Common myeloid progenitor, CD34-positive (primary cell): ENCODE measurements at regions not wholly inside any gene's neighbourhood (a gene's known extent, or its start where the extent isn't known, plus 50 kb on each side); places are given as distances from the start of the nearest gene placed in this dataset.
"Not testable (repeated sequence)": the region's sequence is repeated elsewhere in the genome, so short reads cannot be mapped to it uniquely, and the experiment has no call there.

Experiments used
- CTCF ChIA-PET: fragments of 350-600 bp; sonication (Branson Sonifier 250); formaldehyde crosslinking; loops from one replicate; lab custom pipeline; 2021; ENCODE audit warnings: antibody characterized with exemption; lab: Charles Lee
- POLR2A ChIA-PET: fragments of 350-600 bp; sonication (Branson Sonifier 250); formaldehyde crosslinking; loops from one replicate; lab custom pipeline; 2021; ENCODE audit warnings: antibody characterized with exemption; lab: Charles Lee
- DNase-seq, 3 donors: peaks; one replicate each; pipeline versions ENCODE4 v3.0.0 to v3.0.0-alpha.2; 2013
- H3K27ac ChIP-seq, 2 experiments: 1 replicate in 1 of 2; 2 replicates in 1 of 2; pipeline ENCODE4 v1.7.0; 2013; ENCODE audit warnings: inconsistent platforms in 2 of 2, low read length in 2 of 2, mild to moderate bottlenecking in 2 of 2, low read depth in 1 of 2, moderate library complexity in 1 of 2; ENCODE audit not compliant: severe bottlenecking in 2 of 2, insufficient read depth in 1 of 2, poor library complexity in 1 of 2
- H3K27me3 ChIP-seq, 5 experiments: replicated peaks in 2 of 5; 1 replicate in 3 of 5; 2 replicates in 2 of 5; pipeline versions ENCODE4 v1.6.1 to v1.7.0; 2013; ENCODE audit warnings: low read length in 4 of 5, mild to moderate bottlenecking in 2 of 5, moderate library complexity in 2 of 5, inconsistent platforms in 1 of 5; ENCODE audit not compliant: insufficient read depth in 5 of 5, control insufficient read depth in 4 of 5
- H3K36me3 ChIP-seq, 4 experiments: 1 replicate in 2 of 4; 2 replicates in 2 of 4; pipeline versions ENCODE4 v1.6.1 to v1.7.0; 2013; ENCODE audit warnings: low read length in 3 of 4, control low read depth in 1 of 4, mild to moderate bottlenecking in 1 of 4; ENCODE audit not compliant: control insufficient read depth in 4 of 4, insufficient read depth in 4 of 4
- H3K4me1 ChIP-seq, 4 experiments: 1 replicate in 3 of 4; 2 replicates in 1 of 4; pipeline versions ENCODE4 v1.6.1 to v1.7.1; 2013; ENCODE audit warnings: low read length in 3 of 4, mild to moderate bottlenecking in 3 of 4, control low read depth in 1 of 4, inconsistent platforms in 1 of 4, moderate library complexity in 1 of 4; ENCODE audit not compliant: control insufficient read depth in 4 of 4, insufficient read depth in 4 of 4; ENCODE audit errors: control extremely low read depth in 1 of 4
- H3K4me3 ChIP-seq, 7 experiments: 1 replicate in 4 of 7; 2 replicates in 3 of 7; pipeline versions ENCODE4 v1.5.1 to v1.7.0; 2013; ENCODE audit warnings: mild to moderate bottlenecking in 7 of 7, low read length in 6 of 7, moderate library complexity in 6 of 7, inconsistent platforms in 2 of 7, low read depth in 2 of 7, control low read depth in 1 of 7; ENCODE audit not compliant: insufficient read depth in 4 of 7, control insufficient read depth in 1 of 7; ENCODE audit errors: extremely low read depth in 1 of 7
- H3K9me3 ChIP-seq, 5 experiments: 1 replicate in 4 of 5; 2 replicates in 1 of 5; pipeline versions ENCODE4 v1.6.1 to v1.7.1; 2013; ENCODE audit warnings: low read length in 4 of 5, mild to moderate bottlenecking in 2 of 5, inconsistent platforms in 1 of 5, low read depth in 1 of 5, moderate library complexity in 1 of 5; ENCODE audit not compliant: control insufficient read depth in 4 of 5, insufficient read depth in 2 of 5; ENCODE audit errors: control extremely low read depth in 1 of 5
- WGBS: methylation state at CpG from one replicate; pipeline ENCODE4 v1.1.5; 2013; ENCODE audit not compliant: insufficient coverage; 5-methylcytosine and 5-hydroxymethylcytosine counted together

DNA sequence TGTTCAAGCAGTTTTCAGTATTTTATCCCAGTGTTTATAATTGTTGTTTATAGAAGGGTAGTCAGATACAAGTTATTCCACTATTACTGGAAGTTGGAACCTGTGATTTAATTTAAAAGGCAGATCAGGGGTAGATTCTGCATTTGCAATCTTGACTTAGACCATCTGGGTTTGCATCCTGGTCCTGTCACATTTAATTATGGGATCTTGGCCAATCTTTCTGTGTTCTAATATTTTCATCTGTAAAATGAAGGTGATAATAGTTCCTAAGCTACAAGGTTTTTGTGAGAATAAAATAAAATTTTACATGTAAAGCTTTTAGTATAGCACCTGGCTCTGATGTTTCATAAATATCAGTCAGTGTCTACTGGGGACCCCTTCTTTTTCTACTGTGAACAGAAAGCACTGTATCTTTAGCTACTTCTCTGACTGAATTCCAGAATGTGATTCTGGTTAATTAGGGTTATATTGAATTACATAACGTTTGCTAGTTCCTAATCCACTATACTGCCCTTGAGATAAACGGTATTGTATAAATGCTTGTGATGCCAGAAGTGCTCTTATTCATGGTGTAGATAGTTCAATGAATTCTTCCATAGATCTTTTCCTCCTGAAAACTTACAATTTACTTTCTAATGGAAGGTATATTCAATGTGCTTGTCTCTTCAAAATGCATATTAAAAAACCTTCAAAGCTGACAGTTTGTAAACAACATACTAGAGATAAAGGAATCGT is 131.0 kb downstream of the KCNK1 start:
- CTCF ChIA-PET = no interaction called here
- H3K4me1 ChIP-seq = no peaks in the 10 kb centered on the region
- no CpG with 5 or more reads among the region's 3 CpGs for WGBS
- H3K36me3 ChIP-seq = no peaks in the 10 kb centered on the region
- no peak for DNase-seq
- POLR2A ChIA-PET = no interaction called here
- no peak overlapping the region for H3K27ac ChIP-seq
- peaks cover 0 to 2% (median 0%) of the 10 kb centered on the region in 5 experiments for H3K27me3 ChIP-seq
- H3K4me3 ChIP-seq = no peak overlapping the region
- H3K9me3 ChIP-seq = no peaks in the 10 kb centered on the region

DNA sequence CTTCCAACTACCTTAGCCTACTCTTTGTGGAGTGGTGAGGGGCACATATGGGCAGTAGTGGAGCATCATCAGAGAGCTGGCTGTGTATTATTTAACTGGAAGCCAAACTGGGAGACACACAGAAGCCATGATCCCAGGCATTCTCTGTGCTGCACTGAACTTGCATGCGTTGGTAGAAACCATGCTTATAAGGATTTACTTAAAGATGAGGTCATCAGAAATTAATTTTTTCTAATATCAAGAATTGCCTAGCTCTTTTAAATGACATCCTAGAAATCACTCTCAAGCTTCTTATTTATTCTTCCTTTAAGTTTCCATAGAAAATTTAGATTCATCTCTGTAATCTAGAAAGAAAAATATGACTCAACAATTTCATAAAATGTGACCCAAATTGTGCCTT is 136.2 kb downstream of the KCNK1 start:
- CTCF ChIA-PET = no interaction called here

DNA sequence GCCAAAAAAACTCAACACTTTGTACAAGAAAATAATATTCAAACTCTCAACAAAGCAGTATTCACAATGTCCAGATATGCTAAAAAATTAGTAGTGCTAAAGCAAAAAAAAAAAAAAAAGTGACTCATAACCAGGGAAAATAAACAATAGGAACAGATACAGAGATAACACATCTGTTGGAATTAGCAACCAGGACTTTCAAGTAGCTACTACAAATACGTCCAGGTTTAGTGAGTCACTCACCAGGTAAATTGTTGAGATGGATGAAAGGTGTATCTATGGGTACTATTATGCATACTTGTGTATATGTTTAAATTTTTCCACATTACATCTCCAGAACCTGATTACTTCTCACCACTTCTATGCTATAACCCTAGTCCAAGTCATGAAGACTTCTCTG is 144.8 kb upstream of the SLC35F3 start:
- CTCF ChIA-PET = no interaction called here
- Histone ChIP-seq H3K36me3 (no peaks in the 10 kb centered on the region), H3K27ac (no peak overlapping the region), H3K9me3 (no peaks in the 10 kb centered on the region), H3K27me3 (peaks cover 0 to 5% (median 0%) of the 10 kb centered on the region in 5 experiments), H3K4me3 (no peak overlapping the region), H3K4me1 (no peaks in the 10 kb centered on the region)
- no CpG with 5 or more reads among the region's 1 CpG for WGBS
- no peak for DNase-seq
- POLR2A ChIA-PET = no interaction called here

More for the DNA sequence above, 136.2 kb downstream of the KCNK1 start:
- no peaks in the 10 kb centered on the region for H3K9me3 ChIP-seq
- no peak overlapping the region for H3K4me3 ChIP-seq
- no peak for DNase-seq
- H3K27me3 ChIP-seq = no peaks in the 10 kb centered on the region
- no peaks in the 10 kb centered on the region for H3K36me3 ChIP-seq
- POLR2A ChIA-PET = no interaction called here
- H3K4me1 ChIP-seq = no peaks in the 10 kb centered on the region
- no peak overlapping the region for H3K27ac ChIP-seq
- WGBS = no CpG with 5 or more reads among the region's 1 CpG

GRCh38 chr1:233764304-233764703 is 140.2 kb upstream of the SLC35F3 start:
- 100% methylated on average over 1 of the region's 3 CpGs for WGBS
- CTCF ChIA-PET, POLR2A ChIA-PET: not testable (repeated sequence)

GRCh38 chr1:233777566-233777965 is 126.9 kb upstream of the SLC35F3 start:
- H3K36me3 ChIP-seq = no peaks in the 10 kb centered on the region
- no peak overlapping the region for H3K4me3 ChIP-seq
- WGBS = 100% methylated on average over 1 of the region's 1 CpG
- CTCF ChIA-PET = no interaction called here
- no peak overlapping the region for H3K27ac ChIP-seq
- POLR2A ChIA-PET = no interaction called here
- H3K9me3 ChIP-seq = peaks cover 0 to 5% (median 2%) of the 10 kb centered on the region in 5 experiments
- DNase-seq = no peak
- H3K4me1 ChIP-seq = no peaks in the 10 kb centered on the region
- H3K27me3 ChIP-seq = peaks cover 0 to 2% (median 0%) of the 10 kb centered on the region in 5 experiments

More at GRCh38 chr1:233764304-233764703, 140.2 kb upstream of the SLC35F3 start:
- H3K36me3 ChIP-seq, H3K9me3 ChIP-seq, H3K27ac ChIP-seq, H3K27me3 ChIP-seq, DNase-seq, H3K4me3 ChIP-seq, H3K4me1 ChIP-seq: not testable (repeated sequence)

- Histone ChIP-seq H3K27me3 (peaks cover 0 to 2% (median 0%) of the 10 kb centered on the region in 5 experiments), H3K4me1 (no peaks in the 10 kb centered on the region), H3K9me3 (peaks cover 0 to 5% (median 2%) of the 10 kb centered on the region in 5 experiments), H3K36me3 (no peaks in the 10 kb centered on the region), H3K4me3 (no peak overlapping the region), H3K27ac (no peak overlapping the region)
- CTCF ChIA-PET = interaction anchor here (1.2 kb wide), 1 partner anchor 11 kb away, joined by 3 read pairs; no protein-coding TSS in a partner anchor
- POLR2A ChIA-PET = no interaction called here
- 100% methylated on average over 1 of the region's 2 CpGs for WGBS
- no peak for DNase-seq
Measured at GRCh38 chr1:233780049-233780448, 124.4 kb upstream of the SLC35F3 start.

- CTCF ChIA-PET = no interaction called here
Measured at GRCh38 chr1:233782937-233783586, 121.4 kb upstream of the SLC35F3 start.

More at GRCh38 chr1:233782937-233783586, 121.4 kb upstream of the SLC35F3 start:
- Histone ChIP-seq H3K27me3 (no peaks in the 10 kb centered on the region), H3K4me3 (no peak overlapping the region), H3K36me3 (no peaks in the 10 kb centered on the region), H3K27ac (no peak overlapping the region), H3K9me3 (peaks cover 0 to 5% (median 2%) of the 10 kb centered on the region in 5 experiments), H3K4me1 (no peaks in the 10 kb centered on the region)
- POLR2A ChIA-PET = no interaction called here
- DNase-seq = no peak
- 96% methylated on average over 8 of the region's 9 CpGs for WGBS
